ENCODE measurements at regions not wholly inside any gene's neighbourhood (a gene's known extent, or its start where the extent isn't known, plus 50 kb on each side); places are given as distances from the start of the nearest gene placed in this dataset.

DNA sequence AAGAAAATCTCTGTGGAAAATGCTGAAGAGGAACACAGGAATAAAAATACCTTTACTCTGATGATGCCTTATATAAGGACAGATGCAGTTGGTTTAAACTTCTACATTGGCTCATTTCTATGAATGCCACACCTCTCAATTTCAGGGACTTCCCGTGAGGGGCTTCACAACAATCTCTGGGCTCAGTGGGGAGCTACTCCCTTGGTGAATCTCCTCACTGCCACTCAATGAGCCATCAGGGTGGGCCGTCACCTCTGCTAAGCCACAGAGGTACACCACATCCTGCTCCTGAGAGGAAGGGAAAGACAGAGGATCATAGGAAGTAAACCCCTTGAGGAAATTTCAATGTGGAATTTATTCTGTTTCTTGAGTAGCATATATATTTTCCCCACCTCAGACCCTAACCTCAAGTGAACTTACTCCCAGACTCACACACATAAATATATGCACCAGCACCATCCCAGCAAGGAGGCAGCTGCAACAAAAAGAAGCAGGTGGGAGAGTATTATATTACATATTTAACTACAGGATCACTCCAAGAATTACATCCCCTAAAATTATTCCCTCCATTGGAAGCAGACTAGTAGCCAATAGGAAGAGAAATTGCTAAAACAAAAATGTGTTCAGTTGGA is 63.3 kb upstream of the PRSS1 start:
- H3K4me3 ChIP-seq (ENCODE audit: low read depth, low read length): no peak overlapping the region
- no peak for DNase-seq (ENCODE audit: low read depth)
- TF ChIP-seq, protein P1, sequence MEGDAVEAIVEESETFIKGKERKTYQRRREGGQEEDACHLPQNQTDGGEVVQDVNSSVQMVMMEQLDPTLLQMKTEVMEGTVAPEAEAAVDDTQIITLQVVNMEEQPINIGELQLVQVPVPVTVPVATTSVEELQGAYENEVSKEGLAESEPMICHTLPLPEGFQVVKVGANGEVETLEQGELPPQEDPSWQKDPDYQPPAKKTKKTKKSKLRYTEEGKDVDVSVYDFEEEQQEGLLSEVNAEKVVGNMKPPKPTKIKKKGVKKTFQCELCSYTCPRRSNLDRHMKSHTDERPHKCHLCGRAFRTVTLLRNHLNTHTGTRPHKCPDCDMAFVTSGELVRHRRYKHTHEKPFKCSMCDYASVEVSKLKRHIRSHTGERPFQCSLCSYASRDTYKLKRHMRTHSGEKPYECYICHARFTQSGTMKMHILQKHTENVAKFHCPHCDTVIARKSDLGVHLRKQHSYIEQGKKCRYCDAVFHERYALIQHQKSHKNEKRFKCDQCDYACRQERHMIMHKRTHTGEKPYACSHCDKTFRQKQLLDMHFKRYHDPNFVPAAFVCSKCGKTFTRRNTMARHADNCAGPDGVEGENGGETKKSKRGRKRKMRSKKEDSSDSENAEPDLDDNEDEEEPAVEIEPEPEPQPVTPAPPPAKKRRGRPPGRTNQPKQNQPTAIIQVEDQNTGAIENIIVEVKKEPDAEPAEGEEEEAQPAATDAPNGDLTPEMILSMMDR (IDR thresholded peaks at IDR 0.05; ENCODE audit: control insufficient read depth, extremely low read depth, insufficient read depth): no peak

- no peak for DNase-seq (ENCODE audit: low read depth)
- TF ChIP-seq, protein P1 (IDR thresholded peaks at IDR 0.05; ENCODE audit: control insufficient read depth, extremely low read depth, insufficient read depth): no peak
- H3K4me3 ChIP-seq (ENCODE audit: low read depth, low read length): no peak overlapping the region
Measured at GRCh38 chr7:142681314-142682092, 67.8 kb upstream of the PRSS1 start.

DNA sequence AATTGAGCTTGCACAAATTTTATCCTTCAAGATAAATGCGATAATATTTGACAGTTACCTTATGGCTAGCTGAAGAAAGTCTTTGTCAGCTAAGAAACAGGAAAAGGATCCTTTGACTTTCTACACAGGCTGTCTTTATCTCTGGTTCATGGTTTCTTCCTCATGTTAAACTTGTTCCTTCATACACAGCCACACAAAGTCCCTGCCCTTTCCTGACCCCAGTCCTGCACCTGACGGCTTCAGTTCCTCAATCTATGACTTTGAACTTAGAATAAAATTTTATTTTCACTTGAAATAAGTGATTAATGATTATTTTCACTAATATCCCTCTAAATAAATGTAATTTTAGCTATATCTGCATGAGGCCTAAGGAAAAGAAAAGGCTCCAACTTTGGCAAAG is 77.8 kb upstream of the PRSS1 start:
- H3K4me3 ChIP-seq (ENCODE audit: low read depth, low read length): no peak overlapping the region
- no peak for DNase-seq (ENCODE audit: low read depth)
- TF ChIP-seq, protein P1 (IDR thresholded peaks at IDR 0.05; ENCODE audit: control insufficient read depth, extremely low read depth, insufficient read depth): no peak

GRCh38 chr7:142670511-142670910 is 78.8 kb upstream of the PRSS1 start:
- H3K4me3 ChIP-seq (ENCODE audit: low read depth, low read length): no peak overlapping the region
- TF ChIP-seq, protein P1 (IDR thresholded peaks at IDR 0.05; ENCODE audit: control insufficient read depth, extremely low read depth, insufficient read depth): no peak
- no peak for DNase-seq (ENCODE audit: low read depth)

DNA sequence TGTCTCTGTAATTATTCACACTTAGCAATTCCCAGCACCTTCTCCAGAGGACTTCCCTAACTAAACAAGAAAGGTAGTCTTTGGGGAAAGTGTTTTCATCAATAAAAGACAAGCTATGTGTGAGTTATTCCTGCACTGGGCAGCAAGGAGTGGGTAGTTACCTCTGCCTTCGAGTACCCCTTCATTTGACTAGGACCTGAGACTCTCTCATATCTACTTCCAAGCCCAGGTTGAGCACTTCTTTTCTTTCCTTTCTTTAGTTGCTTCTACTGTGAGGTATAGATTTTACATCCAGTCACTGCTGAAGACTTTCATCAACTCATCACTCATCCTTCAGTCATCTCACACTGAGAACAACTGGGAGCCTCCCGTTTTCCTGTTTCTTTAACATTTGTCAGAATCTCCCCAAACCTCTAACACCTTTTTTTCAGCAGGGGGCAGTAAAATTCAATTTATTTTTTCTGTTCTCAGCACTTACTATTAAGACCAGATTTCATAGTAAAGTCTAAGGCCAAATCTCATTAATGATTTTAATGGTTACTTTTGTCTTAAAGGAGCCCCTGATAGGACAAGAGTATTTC is 80.1 kb upstream of the PRSS1 start:
- DNase-seq (ENCODE audit: low read depth): no peak
- TF ChIP-seq, protein P1 (IDR thresholded peaks at IDR 0.05; ENCODE audit: control insufficient read depth, extremely low read depth, insufficient read depth): peak; percentile 41; the same call in 1 of the 2 replicates
- H3K4me3 ChIP-seq (ENCODE audit: low read depth, low read length): no peak overlapping the region

DNA sequence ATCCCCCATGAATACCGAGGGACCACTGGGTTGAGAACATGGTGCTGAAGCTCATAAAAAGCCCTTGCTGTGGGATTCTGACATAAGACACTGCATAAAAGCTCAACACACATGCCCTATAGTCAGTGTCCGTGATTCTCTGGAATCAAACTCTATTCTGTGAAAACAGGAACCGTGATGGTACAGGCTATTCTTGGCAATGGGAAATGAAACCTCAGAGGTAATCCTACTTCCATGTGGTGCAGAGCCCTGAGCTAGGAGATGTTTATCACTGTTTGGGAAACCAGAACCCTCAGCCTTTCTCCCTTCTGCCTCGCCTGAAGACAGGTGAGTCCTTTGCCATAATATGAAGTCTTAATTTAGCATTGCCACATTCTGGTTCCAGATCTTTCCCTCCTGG is 80.8 kb upstream of the PRSS1 start:
- no peak for DNase-seq (ENCODE audit: low read depth)
- no peak overlapping the region for H3K4me3 ChIP-seq (ENCODE audit: low read depth, low read length)
- TF ChIP-seq, protein P1 (IDR thresholded peaks at IDR 0.05; ENCODE audit: control insufficient read depth, extremely low read depth, insufficient read depth): no peak
